IMR-90 (cell line): ENCODE measurements at regions not wholly inside any gene's neighbourhood (a gene's known extent, or its start where the extent isn't known, plus 50 kb on each side); places are given as distances from the start of the nearest gene placed in this dataset.
A peak's percentile ranks its signal among the peaks of the same experiment; 100 is the strongest.

Source experiments
- ATAC-seq: fragments of 200-7000 bp; cut with Tn5 transposase; 2 replicates; pipeline ENCODE4 v1.9.1; 2020; ENCODE audit warnings: low read depth, mild to moderate bottlenecking, moderate library complexity
- BruUV-seq: library from RNA; stranded (reverse); fragments of 400-500 nt; replicated peaks from 2 replicates; lab custom pipeline; 2021; lab: Mats Ljungman, UMichigan
- CTCF ChIA-PET: fragments of 300-600 bp; formaldehyde crosslinking; extraction: SDS; loops from one replicate; lab custom pipeline; 2021; ENCODE audit warnings: antibody characterized with exemption; lab: Yijun Ruan, JAX
- POLR2A ChIA-PET: fragments of 300-600 bp; sonication (Branson Sonifier 250); formaldehyde crosslinking; loops from one replicate; lab custom pipeline; 2022; ENCODE audit warnings: antibody characterized with exemption; ENCODE audit not compliant: unreplicated experiment; lab: Charles Lee
- DNase-seq: peaks from one replicate; pipeline ENCODE4 v3.0.0; 2013
- H2AFZ ChIP-seq: replicated peaks from 2 replicates; pipeline ENCODE3; 2013; ENCODE audit warnings: low read length, mild to moderate bottlenecking; ENCODE audit not compliant: poor library complexity
- H2AK5ac ChIP-seq: 2 replicates; pipeline ENCODE4 v1.6.1; 2013; ENCODE audit warnings: low read depth, low read length, inconsistent platforms
- H2AK9ac ChIP-seq: replicated peaks from 2 replicates; pipeline ENCODE3; 2013; ENCODE audit warnings: mild to moderate bottlenecking, low read depth, low read length, moderate library complexity; ENCODE audit not compliant: poor library complexity
- H2BK120ac ChIP-seq: 2 replicates; pipeline ENCODE4 v1.6.1; 2013; ENCODE audit warnings: low read depth, low read length, inconsistent platforms
- H2BK15ac ChIP-seq: 3 replicates; pipeline ENCODE4 v1.6.1; 2013; ENCODE audit warnings: low read depth, low read length, inconsistent platforms
- H2BK20ac ChIP-seq: 2 replicates; pipeline ENCODE4 v1.6.1; 2013; ENCODE audit warnings: low read depth, mild to moderate bottlenecking, inconsistent platforms, low read length, moderate library complexity
- H2BK5ac ChIP-seq: 2 replicates; pipeline ENCODE4 v1.6.1; 2013; ENCODE audit warnings: mild to moderate bottlenecking, low read depth, low read length, inconsistent platforms; ENCODE audit not compliant: poor library complexity, severe bottlenecking
- H3K14ac ChIP-seq: replicated peaks from 2 replicates; pipeline ENCODE4 v1.6.1; 2013; ENCODE audit warnings: low read depth, low read length, inconsistent platforms
- H3K18ac ChIP-seq: 2 replicates; pipeline ENCODE4 v1.6.1; 2013; ENCODE audit warnings: low read depth, low read length, control low read depth
- H3K23ac ChIP-seq: 2 replicates; pipeline ENCODE4 v1.6.1; 2013; ENCODE audit warnings: low read depth, low read length, inconsistent platforms
- H3K27ac ChIP-seq: 2 replicates; pipeline ENCODE4 v1.5.1; 2013; ENCODE audit warnings: mild to moderate bottlenecking, control low read depth, low read length; ENCODE audit not compliant: insufficient read depth
- H3K27me3 ChIP-seq: 2 replicates; pipeline ENCODE4 v1.6.1; 2013; ENCODE audit warnings: low read length; ENCODE audit not compliant: control insufficient read depth, insufficient read depth
- H3K36me3 ChIP-seq: 2 replicates; pipeline ENCODE4 v1.6.1; 2013; ENCODE audit warnings: low read length, mixed read lengths; ENCODE audit not compliant: control insufficient read depth, insufficient read depth
- H3K4ac ChIP-seq: 2 replicates; pipeline ENCODE4 v1.6.1; 2013; ENCODE audit warnings: low read depth, low read length, inconsistent platforms
- H3K4me1 ChIP-seq: 2 replicates; pipeline ENCODE4 v1.6.1; 2013; ENCODE audit warnings: low read length, mixed read lengths; ENCODE audit not compliant: control insufficient read depth, insufficient read depth
- H3K4me2 ChIP-seq: 2 replicates; pipeline ENCODE4 v1.6.1; 2013; ENCODE audit warnings: low read depth, mild to moderate bottlenecking, control low read depth, low read length, moderate library complexity
- H3K4me3 ChIP-seq: 2 replicates; pipeline ENCODE4 v1.5.1; 2013; ENCODE audit warnings: low read depth, mild to moderate bottlenecking, control low read depth, low read length, moderate library complexity; ENCODE audit not compliant: insufficient read depth
- H3K56ac ChIP-seq: 2 replicates; pipeline ENCODE4 v1.6.1; 2013; ENCODE audit warnings: low read length, inconsistent platforms; ENCODE audit not compliant: insufficient read depth; ENCODE audit errors: extremely low read depth
- H3K79me1 ChIP-seq, 2 experiments: 2 replicates each; pipeline ENCODE4 v1.6.1; 2013; ENCODE audit warnings: low read length in 2 of 2, inconsistent platforms in 1 of 2, low read depth in 1 of 2
- H3K9ac ChIP-seq: 2 replicates; pipeline ENCODE4 v1.6.1; 2013; ENCODE audit warnings: low read depth, low read length, control low read depth
- H3K9me1 ChIP-seq: 2 replicates; pipeline ENCODE4 v1.6.1; 2013; ENCODE audit warnings: low read length, inconsistent platforms; ENCODE audit not compliant: insufficient read depth
- H3K9me3 ChIP-seq: 2 replicates; pipeline ENCODE4 v1.6.1; 2013; ENCODE audit warnings: low read length; ENCODE audit not compliant: control insufficient read depth, insufficient read depth
- H4K20me1 ChIP-seq: 2 replicates; pipeline ENCODE4 v1.6.1; 2013; ENCODE audit warnings: low read length, inconsistent platforms; ENCODE audit not compliant: insufficient read depth
- H4K5ac ChIP-seq: 2 replicates; pipeline ENCODE4 v1.6.1; 2013; ENCODE audit warnings: mild to moderate bottlenecking, low read depth, low read length, control low read depth
- H4K8ac ChIP-seq, 2 experiments: 2 replicates each; pipeline ENCODE4 v1.6.1; 2013; ENCODE audit warnings: low read depth in 2 of 2, low read length in 2 of 2, control low read depth in 1 of 2, inconsistent platforms in 1 of 2
- H4K91ac ChIP-seq: 2 replicates; pipeline ENCODE4 v1.6.1; 2013; ENCODE audit warnings: low read depth, low read length, inconsistent platforms; ENCODE audit not compliant: insufficient read depth
- MAFK ChIP-seq: IDR thresholded peaks from 2 replicates; pipeline ENCODE4 v1.6.1; 2012; ENCODE audit warnings: low read depth, low read length, improper control_type of control experiment
- MAZ ChIP-seq: IDR thresholded peaks from 2 replicates; pipeline ENCODE4 v1.6.1; 2012; ENCODE audit warnings: low read depth, mild to moderate bottlenecking, low read length, improper control_type of control experiment, moderate library complexity, borderline replicate concordance
- WGBS, 2 experiments: methylation state at CpG; one replicate each; pipeline versions ENCODE4 v1.1.5 to v1.1.7; 2013; ENCODE audit warnings: missing lambda C conversion rate in 2 of 2; ENCODE audit not compliant: insufficient read length in 1 of 2; ENCODE audit errors: extremely low coverage in 2 of 2; 5-methylcytosine and 5-hydroxymethylcytosine counted together
- dilution Hi-C: fragments of 300-500 bp; cut with HindIII; formaldehyde crosslinking; loops from one replicate; pipeline ENCODE4 v1.14.3; 2018; ENCODE audit warnings: low sequenced_read_pairs; ENCODE audit not compliant: unreplicated experiment
- in situ Hi-C: fragments of 300-500 bp; cut with MboI; formaldehyde crosslinking; loops from 3 replicates; pipeline ENCODE4 v1.14.3; 2019; ENCODE audit warnings: low sequenced_read_pairs, inconsistent platforms, mixed read lengths
- intact Hi-C: fragments of 100-400 bp; cut with micrococcal nuclease; formaldehyde crosslinking; loops from 2 replicates; pipeline ENCODE4 v1.10.0; 2022

DNA sequence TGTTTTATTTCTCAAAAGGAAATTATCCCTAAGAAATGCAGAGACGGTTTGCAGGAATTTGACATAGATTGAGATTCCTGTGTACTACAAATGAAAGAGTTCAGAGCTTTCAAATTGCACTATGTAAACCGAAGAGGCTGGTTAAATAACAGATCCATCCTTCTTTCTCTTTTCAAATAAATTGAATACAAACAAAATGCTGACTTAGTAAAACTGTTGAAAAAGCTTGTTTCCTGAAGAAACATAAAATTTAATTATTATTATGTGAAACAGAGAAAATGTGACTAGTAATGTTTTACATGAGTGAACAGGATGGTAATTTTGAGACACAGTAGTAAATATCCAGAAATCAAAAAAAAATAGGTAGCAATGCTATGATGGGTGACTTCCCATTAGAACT is 441.2 kb downstream of the LRRIQ3 start:
- in situ Hi-C loops = no loop called here

More for the DNA sequence above, 441.2 kb downstream of the LRRIQ3 start:
- Histone ChIP-seq H2BK120ac (no peak overlapping the region), H4K20me1 (no peaks in the 10 kb centered on the region), H2BK15ac (no peak overlapping the region), H4K91ac (no peak overlapping the region), H3K14ac (no peak overlapping the region), H3K79me1 (no peaks in the 10 kb centered on the region), H3K9me1 (no peaks in the 10 kb centered on the region), H3K9me3 (peaks cover 10% of the 10 kb centered on the region), H3K4ac (no peak overlapping the region), H3K18ac (no peak overlapping the region), H3K36me3 (no peaks in the 10 kb centered on the region), H3K27ac (no peak overlapping the region), H4K5ac (no peak overlapping the region), H3K27me3 (no peaks in the 10 kb centered on the region), H2BK20ac (no peak overlapping the region), H3K4me1 (no peaks in the 10 kb centered on the region), H2AK5ac (no peak overlapping the region), H2AFZ (no peak overlapping the region), H3K4me3 (no peak overlapping the region), H4K8ac (no peak overlapping the region), H2BK5ac (no peak overlapping the region), H3K23ac (no peak overlapping the region), H3K56ac (no peak overlapping the region), H3K4me2 (no peak overlapping the region), H2AK9ac (no peak overlapping the region), H3K9ac (no peak overlapping the region)
- TF ChIP-seq MAZ (no peak), MAFK (peak; percentile 72)
- intact Hi-C loops = no loop called here
- POLR2A ChIA-PET = no interaction called here
- ATAC-seq (no peak), DNase-seq (no peak)
- CTCF ChIA-PET = no interaction called here
- no TSS peak for BruUV-seq
- dilution Hi-C loops = no loop called here
- no CpG with 5 or more reads among the region's 2 CpGs for WGBS, 2 experiments
